DMS 273 (cell line): ENCODE measurements at regions not wholly inside any gene's neighbourhood (a gene's known extent, or its start where the extent isn't known, plus 50 kb on each side); places are given as distances from the start of the nearest gene placed in this dataset.
"Not testable (repeated sequence)": the region's sequence is repeated elsewhere in the genome, so short reads cannot be mapped to it uniquely, and the experiment has no call there.

Source experiments
- DNase-seq: peaks from one replicate; lab custom pipeline; 2025; ENCODE audit not compliant: unreplicated experiment; lab: John Stamatoyannopoulos, UW

DNA sequence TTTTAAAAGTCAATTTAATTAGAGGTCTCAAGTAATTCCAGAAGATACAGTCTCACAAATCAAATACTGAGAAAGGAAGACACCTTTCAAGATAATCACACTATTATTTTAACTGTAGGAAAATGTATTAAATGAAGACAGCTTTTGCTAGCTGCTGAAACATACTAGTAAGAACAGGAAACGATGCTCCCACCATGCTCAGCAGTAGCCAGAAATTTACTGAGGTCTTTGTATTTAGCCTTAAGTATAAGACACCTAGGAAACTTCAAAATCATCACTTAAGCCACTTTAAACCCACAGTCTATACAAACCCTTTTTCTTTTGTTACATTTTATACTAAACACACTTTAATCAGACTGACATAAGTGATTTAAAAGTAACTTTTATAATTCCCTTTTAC lies 72.7 kb upstream of the NPIPB12 start:
- DNase-seq: not testable (repeated sequence)

DNA sequence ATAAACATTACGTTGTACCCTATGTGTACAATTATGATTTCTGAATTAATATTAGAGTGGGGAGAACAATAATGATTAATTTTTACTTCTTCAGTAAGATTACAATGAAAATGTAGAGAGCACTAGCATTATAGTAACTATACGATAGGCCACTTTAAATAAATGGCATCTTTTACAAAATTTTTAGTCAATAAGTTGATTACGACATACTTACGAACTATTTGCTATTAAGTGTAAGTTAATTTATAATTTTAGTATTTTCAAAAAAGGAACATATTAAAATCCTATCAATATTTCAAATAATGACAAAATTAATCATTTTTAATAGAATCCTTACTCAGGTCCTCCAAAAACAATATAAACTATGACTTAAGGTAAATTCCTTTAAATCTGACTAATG lies 75.6 kb upstream of the NPIPB12 start:
- DNase-seq: not testable (repeated sequence)

DNA sequence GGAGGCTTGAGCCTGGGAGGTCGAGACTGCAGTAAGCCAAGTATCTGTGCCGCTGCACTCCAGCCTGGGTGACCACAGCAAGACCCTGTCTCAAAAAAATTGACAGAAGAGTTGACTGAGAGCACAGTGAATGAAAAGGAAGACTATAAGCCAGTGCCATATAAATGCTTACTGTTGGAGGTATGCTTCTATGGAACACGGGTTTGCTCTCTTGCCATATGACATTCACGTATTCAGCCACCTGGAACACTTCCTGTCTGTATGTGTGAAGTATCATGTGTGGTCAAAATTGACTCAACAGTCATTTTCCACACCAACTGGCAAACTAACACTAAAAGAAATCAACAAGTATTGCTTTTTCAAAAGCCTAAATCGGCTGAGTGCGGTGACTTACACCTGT lies 71.1 kb upstream of the SPN start:
- not testable (repeated sequence) for DNase-seq

- peak; percentile 66 for DNase-seq
Measured at GRCh38 chr16:29594269-29594925, 68.7 kb upstream of the SPN start.

DNA sequence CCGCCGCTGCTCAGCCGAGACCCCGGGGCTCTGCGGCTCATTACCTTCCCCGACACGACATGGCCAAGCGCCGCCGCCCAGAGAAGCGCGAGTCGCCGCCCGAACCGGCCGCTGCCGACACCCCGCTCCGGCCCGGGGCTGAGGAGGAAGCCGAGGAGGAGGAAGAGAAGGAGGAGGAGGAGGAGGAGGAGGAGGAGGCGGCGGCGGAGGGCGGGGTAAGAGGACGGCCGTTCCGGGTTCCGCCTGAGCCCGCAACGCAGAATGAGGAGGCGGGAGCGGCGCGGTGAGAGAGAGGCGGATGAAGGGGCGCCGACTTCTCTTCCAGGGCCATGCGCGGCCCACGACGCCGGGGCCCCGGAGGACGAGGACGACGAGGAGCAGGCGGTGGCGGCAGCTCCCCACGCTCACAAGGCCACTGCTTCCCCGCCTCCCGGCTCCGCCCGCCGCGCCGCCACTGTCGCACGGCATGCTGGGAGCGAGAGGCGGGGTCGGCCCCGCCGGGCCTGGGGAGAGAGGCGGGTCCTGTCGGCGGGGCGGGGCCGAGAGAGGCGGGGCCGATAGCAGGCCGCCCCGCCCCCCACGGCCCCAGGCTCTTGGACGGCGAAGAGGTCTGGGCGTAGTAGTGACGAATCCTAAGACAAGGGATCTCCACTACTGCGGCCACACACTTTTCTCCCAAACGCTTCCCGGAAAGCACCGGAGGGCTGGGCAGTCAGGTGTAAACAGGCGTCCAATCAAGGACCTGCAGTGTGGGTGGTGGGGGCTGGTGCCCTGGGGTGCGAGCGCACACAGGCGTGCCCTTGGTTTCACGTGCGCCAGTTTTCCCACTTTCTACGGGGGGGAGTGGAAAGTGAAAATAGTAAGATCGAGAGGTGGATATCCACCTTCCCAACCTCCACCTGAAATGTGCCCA lies 67.9 kb upstream of the SPN start:
- peak; percentile 93 for DNase-seq

DNA sequence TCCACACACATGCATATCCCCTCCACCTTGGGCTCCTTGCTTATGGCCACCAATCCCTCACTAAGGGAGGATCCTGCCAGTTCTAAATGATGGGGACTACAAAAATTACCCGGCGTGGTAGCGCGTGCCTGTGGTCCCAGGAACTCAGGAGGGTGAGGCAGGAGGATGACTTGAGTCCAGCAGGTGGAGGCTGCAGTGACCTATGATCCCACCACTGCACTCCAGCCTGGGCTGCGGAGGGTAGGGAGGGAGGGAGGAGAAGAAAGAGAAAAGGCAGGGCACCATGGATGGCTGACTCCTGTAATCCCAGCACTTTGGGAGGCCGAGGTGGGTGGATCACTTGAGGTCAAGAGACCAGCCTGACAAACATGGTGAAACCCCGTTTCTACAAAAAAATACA lies 66.0 kb upstream of the SPN start:
- DNase-seq: not testable (repeated sequence)

GRCh38 chr16:29600111-29601000 lies 62.7 kb upstream of the SPN start:
- not testable (repeated sequence) for DNase-seq

GRCh38 chr16:29602247-29602625 lies 60.8 kb upstream of the SPN start:
- not testable (repeated sequence) for DNase-seq

- DNase-seq: not testable (repeated sequence)
Measured at GRCh38 chr16:29602683-29603088, 60.4 kb upstream of the SPN start.

GRCh38 chr16:29604631-29605549 lies 58.2 kb upstream of the SPN start:
- DNase-seq: peak; percentile 80

GRCh38 chr16:29605593-29606205 lies 57.3 kb upstream of the SPN start:
- not testable (repeated sequence) for DNase-seq

DNA sequence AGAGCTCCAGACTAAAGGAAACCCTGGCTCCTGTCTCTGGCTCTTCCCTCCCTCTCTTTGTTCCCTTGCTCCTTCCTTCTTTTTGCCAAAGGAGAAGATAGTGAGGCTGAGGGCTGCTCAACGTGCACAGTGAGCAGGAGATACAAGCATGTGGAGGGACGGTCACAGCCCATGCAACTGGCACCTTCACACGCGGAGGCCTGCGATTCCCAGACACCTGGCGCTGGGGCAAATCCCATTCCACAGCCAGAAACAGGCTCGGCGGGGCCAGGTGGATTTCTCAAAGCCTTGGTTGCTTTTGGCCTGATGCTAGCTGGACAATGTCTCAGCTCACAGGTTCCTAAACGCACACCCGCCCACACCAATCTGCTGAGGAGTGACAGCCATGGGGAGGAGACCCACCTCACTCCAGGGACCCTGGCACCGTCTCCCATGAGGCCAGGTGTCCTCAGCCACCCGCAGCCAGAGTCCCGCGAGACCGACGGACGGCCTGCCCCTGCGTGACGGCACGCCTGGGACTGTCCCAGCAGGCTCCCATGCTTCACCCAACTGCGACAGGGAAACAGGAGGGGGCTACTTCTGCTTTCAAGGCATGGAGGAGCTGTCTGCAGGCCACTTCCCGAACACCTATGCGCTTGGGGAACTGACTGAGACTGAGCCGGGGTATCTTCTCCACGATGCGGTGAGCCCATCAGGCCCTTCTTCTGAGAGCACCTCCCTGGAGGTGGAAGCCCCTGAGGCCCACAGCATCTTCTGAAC lies 56.2 kb upstream of the SPN start:
- not testable (repeated sequence) for DNase-seq

DNA sequence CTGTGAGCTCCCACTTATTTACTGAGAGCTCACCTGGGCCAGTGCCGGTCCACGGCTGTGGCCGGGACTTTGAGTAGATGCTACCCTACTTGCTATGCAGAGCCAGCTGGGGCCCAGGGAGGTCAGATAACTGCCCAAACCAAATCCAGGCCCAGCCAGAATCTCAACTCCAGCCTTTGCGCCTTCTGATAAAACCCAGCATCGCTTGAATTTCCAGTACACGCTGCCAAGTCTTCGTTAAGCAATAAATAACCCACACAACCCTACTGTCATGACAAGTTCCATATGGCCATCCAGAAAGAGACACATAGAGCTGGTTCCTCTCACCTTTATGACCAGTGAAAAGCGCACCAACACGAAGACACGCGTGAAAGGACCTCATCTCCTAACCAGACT lies 55.6 kb upstream of the SPN start:
- DNase-seq: peak; percentile 76

- not testable (repeated sequence) for DNase-seq
Measured at GRCh38 chr16:29612381-29613306, 50.4 kb upstream of the SPN start.
